ENCODE measurements at regions not wholly inside any gene's neighbourhood (a gene's known extent, or its start where the extent isn't known, plus 50 kb on each side); places are given as distances from the start of the nearest gene placed in this dataset.

DNA sequence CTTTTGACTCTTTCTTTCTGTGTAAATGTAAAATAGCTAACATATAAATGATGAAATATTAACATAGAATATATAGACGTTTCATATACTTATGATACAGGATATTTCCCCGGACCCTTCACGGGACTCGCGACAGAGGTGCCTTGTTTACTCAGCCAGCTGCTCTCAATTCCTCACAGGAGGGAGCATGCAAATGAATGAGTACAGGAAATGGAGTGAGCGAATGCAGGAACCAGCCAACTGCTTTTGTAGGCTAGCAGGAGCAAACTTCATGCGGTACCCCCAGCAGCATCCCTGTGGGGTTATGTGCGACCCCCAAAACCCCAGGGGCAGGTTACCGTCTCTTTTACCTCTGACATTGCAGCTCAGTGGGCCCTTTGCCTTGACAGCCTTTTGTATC lies 110.3 kb upstream of the PDHA2 start:
- intact Hi-C loops (cut with DNase I): no loop called here
- H3K27me3 ChIP-seq: no peaks in the 10 kb centered on the region
- H3K4me3 ChIP-seq (replicated peaks in 1 of 3): no peak overlapping the region
- WGBS, 2 donors: 67 to 75% methylated on average over 9 of the region's 9 CpGs
- H3K36me3 ChIP-seq: no peaks in the 10 kb centered on the region
- H3K4me1 ChIP-seq: peaks cover 0 to 9% of the 10 kb centered on the region in 2 donors
- no peak for DNase-seq
- no peak overlapping the region for H3K27ac ChIP-seq
- TF ChIP-seq POLR2A (IDR thresholded peaks at IDR 0.05): no peak
- TF ChIP-seq, protein P1, sequence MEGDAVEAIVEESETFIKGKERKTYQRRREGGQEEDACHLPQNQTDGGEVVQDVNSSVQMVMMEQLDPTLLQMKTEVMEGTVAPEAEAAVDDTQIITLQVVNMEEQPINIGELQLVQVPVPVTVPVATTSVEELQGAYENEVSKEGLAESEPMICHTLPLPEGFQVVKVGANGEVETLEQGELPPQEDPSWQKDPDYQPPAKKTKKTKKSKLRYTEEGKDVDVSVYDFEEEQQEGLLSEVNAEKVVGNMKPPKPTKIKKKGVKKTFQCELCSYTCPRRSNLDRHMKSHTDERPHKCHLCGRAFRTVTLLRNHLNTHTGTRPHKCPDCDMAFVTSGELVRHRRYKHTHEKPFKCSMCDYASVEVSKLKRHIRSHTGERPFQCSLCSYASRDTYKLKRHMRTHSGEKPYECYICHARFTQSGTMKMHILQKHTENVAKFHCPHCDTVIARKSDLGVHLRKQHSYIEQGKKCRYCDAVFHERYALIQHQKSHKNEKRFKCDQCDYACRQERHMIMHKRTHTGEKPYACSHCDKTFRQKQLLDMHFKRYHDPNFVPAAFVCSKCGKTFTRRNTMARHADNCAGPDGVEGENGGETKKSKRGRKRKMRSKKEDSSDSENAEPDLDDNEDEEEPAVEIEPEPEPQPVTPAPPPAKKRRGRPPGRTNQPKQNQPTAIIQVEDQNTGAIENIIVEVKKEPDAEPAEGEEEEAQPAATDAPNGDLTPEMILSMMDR (IDR thresholded peaks at IDR 0.05): no peak
- H3K9me3 ChIP-seq: no peaks in the 10 kb centered on the region

DNA sequence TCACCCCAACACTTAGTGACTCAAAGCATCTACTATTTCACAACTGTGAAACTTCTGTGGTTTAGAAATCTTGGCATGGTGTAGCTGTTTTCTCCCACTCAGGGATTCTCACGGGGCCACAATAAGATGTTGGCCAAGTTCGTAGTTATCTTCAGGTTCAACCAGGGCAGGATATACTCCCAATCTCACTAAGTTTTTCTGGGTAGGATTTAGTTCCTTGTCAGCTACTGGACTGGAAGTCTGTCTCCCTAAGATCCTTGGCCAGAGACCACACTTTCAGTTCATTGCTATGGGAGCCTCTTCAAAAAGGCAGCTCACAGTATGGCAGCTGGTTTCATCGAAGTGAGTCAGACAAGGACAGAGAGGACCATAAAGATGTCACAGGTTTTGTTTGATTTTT lies 111.7 kb upstream of the PDHA2 start:
- TF ChIP-seq POLR2A (IDR thresholded peaks at IDR 0.05): no peak
- TF ChIP-seq, protein P1 (IDR thresholded peaks at IDR 0.05): no peak
- Histone ChIP-seq H3K4me1 (peaks cover 0 to 9% of the 10 kb centered on the region in 2 donors), H3K27ac (no peak overlapping the region), H3K4me3 (replicated peaks in 1 of 3) (no peak overlapping the region), H3K36me3 (no peaks in the 10 kb centered on the region), H3K9me3 (no peaks in the 10 kb centered on the region), H3K27me3 (no peaks in the 10 kb centered on the region)
- intact Hi-C loops (cut with DNase I): no loop called here
- 67 to 85% methylated on average over 3 of the region's 3 CpGs for WGBS, 2 donors
- no peak for DNase-seq

DNA sequence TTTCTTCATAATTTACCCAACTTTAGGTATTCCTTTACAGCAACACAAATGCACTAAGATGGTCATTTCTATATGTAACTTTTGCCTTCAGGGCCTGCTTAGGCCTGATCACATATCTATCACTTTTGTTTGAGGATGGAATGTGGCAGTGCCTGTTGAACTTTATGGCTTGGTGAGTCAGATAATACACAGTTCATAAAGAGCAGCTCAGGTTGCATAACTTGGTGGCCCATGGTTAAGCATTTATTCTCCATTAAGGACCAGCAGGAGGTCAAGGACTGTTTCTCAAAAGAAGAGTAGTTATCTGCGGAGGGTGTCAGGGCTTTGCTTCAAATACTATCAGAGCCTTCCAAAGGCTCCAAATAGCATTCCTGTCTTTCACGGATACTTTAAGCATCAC lies 124.1 kb upstream of the PDHA2 start:
- TF ChIP-seq, protein P1 (IDR thresholded peaks at IDR 0.05): no peak
- TF ChIP-seq POLR2A (IDR thresholded peaks at IDR 0.05): no peak
- Histone ChIP-seq H3K4me1 (no peaks in the 10 kb centered on the region), H3K27me3 (no peaks in the 10 kb centered on the region), H3K9me3 (no peaks in the 10 kb centered on the region), H3K4me3 (replicated peaks in 1 of 3) (no peak overlapping the region), H3K36me3 (no peaks in the 10 kb centered on the region), H3K27ac (no peak overlapping the region)
- intact Hi-C loops (cut with DNase I): no loop called here
- no peak for DNase-seq
- 83 to 88% methylated on average over 2 of the region's 2 CpGs for WGBS, 2 donors

DNA sequence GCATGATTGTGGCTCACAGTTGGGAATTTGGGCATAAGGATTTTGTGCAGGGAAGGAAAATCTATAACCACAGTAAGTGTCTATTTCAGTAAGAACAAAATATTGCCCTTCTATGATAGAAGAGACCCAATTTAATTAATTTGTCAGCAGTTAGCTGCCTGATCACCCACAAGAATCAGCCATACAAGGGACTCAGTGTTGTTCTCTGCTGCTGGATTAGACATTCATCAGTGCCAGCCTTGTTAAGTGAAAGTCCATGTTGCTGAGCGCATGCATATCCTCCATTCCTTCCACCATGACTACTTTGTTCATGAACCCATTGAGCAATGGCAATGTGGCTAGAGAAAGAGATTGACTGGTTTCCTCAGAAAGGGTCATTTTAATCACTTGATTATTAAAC lies 125.3 kb upstream of the PDHA2 start:
- Histone ChIP-seq H3K27me3 (no peaks in the 10 kb centered on the region), H3K4me3 (replicated peaks in 1 of 3) (no peak overlapping the region), H3K36me3 (no peaks in the 10 kb centered on the region), H3K4me1 (no peaks in the 10 kb centered on the region), H3K9me3 (no peaks in the 10 kb centered on the region), H3K27ac (no peak overlapping the region)
- intact Hi-C loops (cut with DNase I): no loop called here
- WGBS, 2 donors: 96 to 100% methylated on average over 1 of the region's 1 CpG
- TF ChIP-seq POLR2A (IDR thresholded peaks at IDR 0.05): no peak
- TF ChIP-seq, protein P1 (IDR thresholded peaks at IDR 0.05): no peak
- no peak for DNase-seq

DNA sequence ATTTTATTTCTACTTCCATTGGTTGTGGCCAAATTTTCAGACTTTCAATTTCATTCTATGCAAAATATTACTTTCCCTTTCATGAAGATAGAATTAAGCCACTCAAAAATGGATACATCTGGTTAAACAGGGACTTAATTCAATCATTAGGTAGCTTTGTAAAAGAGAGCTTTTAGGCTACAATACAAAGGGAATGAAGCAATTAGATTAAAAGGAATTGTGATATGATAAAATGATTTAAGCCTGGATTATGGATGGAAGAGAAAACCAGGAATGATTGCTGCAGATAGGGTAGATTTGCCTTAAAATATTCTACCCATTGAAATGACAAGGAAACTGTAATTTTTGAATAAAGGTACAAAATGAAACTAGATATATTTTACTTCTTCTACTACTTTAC lies 134.6 kb upstream of the PDHA2 start:
- DNase-seq: no peak
- Histone ChIP-seq H3K4me3 (replicated peaks in 1 of 3) (no peak overlapping the region), H3K36me3 (no peaks in the 10 kb centered on the region), H3K4me1 (no peaks in the 10 kb centered on the region), H3K9me3 (no peaks in the 10 kb centered on the region), H3K27ac (no peak overlapping the region), H3K27me3 (no peaks in the 10 kb centered on the region)
- TF ChIP-seq POLR2A (IDR thresholded peaks at IDR 0.05): no peak
- TF ChIP-seq, protein P1 (IDR thresholded peaks at IDR 0.05): no peak
- intact Hi-C loops (cut with DNase I): no loop called here

Data from thyroid gland (tissue), 4 donors.